Upper lobe of left lung (tissue), 4 donors: ENCODE measurements at regions not wholly inside any gene's neighbourhood (a gene's known extent, or its start where the extent isn't known, plus 50 kb on each side); places are given as distances from the start of the nearest gene placed in this dataset.
"Not testable (repeated sequence)": the region's sequence is repeated elsewhere in the genome, so short reads cannot be mapped to it uniquely, and the experiment has no call there.

ENCODE experiments used
- CTCF ChIP-seq, 6 experiments: fragments of 450-650 bp in 4 of 6; fragments of 200-600 bp in 2 of 6; sonication (generic) in 2 of 6; IDR thresholded peaks; one replicate each; pipeline ENCODE4 v1.5.1; 2016 to 2019; ENCODE audit warnings: antibody characterized with exemption in 6 of 6
- EP300 ChIP-seq, 4 donors: sonication (generic); formaldehyde crosslinking; IDR thresholded peaks; one replicate each; pipeline ENCODE4 v1.5.1; 2017; ENCODE audit warnings: antibody characterized with exemption in 4 of 4, control low read depth in 2 of 4
- POLR2A ChIP-seq, 4 donors: fragments of 450-650 bp; IDR thresholded peaks; one replicate each; pipeline ENCODE4 v1.5.1; 2016 to 2017; ENCODE audit warnings: antibody characterized with exemption in 4 of 4, mild to moderate bottlenecking in 2 of 4

GRCh38 chr7:65770473-65771225, 102.2 kb upstream of the VKORC1L1 start:
- not testable (repeated sequence) for TF ChIP-seq EP300 (IDR thresholded peaks at IDR 0.05)
- TF ChIP-seq POLR2A (IDR thresholded peaks at IDR 0.05) (peak in 3 of 4 donors; percentile 45 to 80 (median 77)), CTCF (IDR thresholded peaks at IDR 0.05) (peak in 2 of 6 experiments; percentile 17 to 42)
